ENCODE measurements at regions not wholly inside any gene's neighbourhood (a gene's known extent, or its start where the extent isn't known, plus 50 kb on each side); places are given as distances from the start of the nearest gene placed in this dataset.

- Histone ChIP-seq H3F3A (ENCODE audit: low read depth) (no peaks in the 10 kb centered on the region), H3K4me1 (peaks cover 19% of the 10 kb centered on the region), H3K4me2 (no peak overlapping the region), H3K4me3 (no peak overlapping the region), H3K9me3 (ENCODE audit: low read depth) (no peaks in the 10 kb centered on the region), H4K20me1 (ENCODE audit: low read depth) (no peaks in the 10 kb centered on the region), H3K27ac (peak overlapping the region; percentile 30), H2AFZ (replicated peaks) (peak overlapping the region; percentile 65), H3K27me3 (no peaks in the 10 kb centered on the region), H3K79me2 (ENCODE audit: low read depth) (no peaks in the 10 kb centered on the region), H3K36me3 (no peaks in the 10 kb centered on the region), H3K9ac (no peak overlapping the region)
- Mint-ChIP-seq H3K36me3 (no peaks in the 10 kb centered on the region), H3K27me3 (ENCODE audit: insufficient read depth, low read depth) (no peaks in the 10 kb centered on the region), H3K27ac (no peak overlapping the region), H3K4me3 (no peak overlapping the region), H3K9me3 (peaks cover 3% of the 10 kb centered on the region), H3K4me1 (peaks cover 14% of the 10 kb centered on the region)
- no peak for TF ChIP-seq CTCF (IDR thresholded peaks at IDR 0.05)
- no peak for DNase-seq (ENCODE audit: low spot score)
Measured at GRCh38 chr5:173512637-173513435, 103.6 kb downstream of the BOD1 start.

- Mint-ChIP-seq H3K36me3 (no peaks in the 10 kb centered on the region), H3K27ac (no peak overlapping the region), H3K4me1 (peaks cover 11% of the 10 kb centered on the region), H3K4me3 (no peak overlapping the region), H3K9me3 (peaks cover 3% of the 10 kb centered on the region), H3K27me3 (ENCODE audit: insufficient read depth, low read depth) (peaks cover 2% of the 10 kb centered on the region)
- Histone ChIP-seq H3K9me3 (ENCODE audit: low read depth) (no peaks in the 10 kb centered on the region), H3K4me2 (no peak overlapping the region), H4K20me1 (ENCODE audit: low read depth) (no peaks in the 10 kb centered on the region), H3K27ac (no peak overlapping the region), H3K4me1 (peaks cover 16% of the 10 kb centered on the region), H3K36me3 (no peaks in the 10 kb centered on the region), H2AFZ (replicated peaks) (no peak overlapping the region), H3K27me3 (no peaks in the 10 kb centered on the region), H3F3A (ENCODE audit: low read depth) (no peaks in the 10 kb centered on the region), H3K9ac (no peak overlapping the region), H3K4me3 (no peak overlapping the region), H3K79me2 (ENCODE audit: low read depth) (no peaks in the 10 kb centered on the region)
- TF ChIP-seq EZH2 (IDR thresholded peaks at IDR 0.05) (no peak), EZH2phosphoT487 (IDR thresholded peaks at IDR 0.05) (no peak)
- DNase-seq (ENCODE audit: low spot score) = no peak
Measured at GRCh38 chr5:173509060-173509459, 107.4 kb downstream of the BOD1 start.

GRCh38 chr5:173507171-173507570, 109.3 kb downstream of the BOD1 start:
- no peak for DNase-seq (ENCODE audit: low spot score)

More at GRCh38 chr5:173507171-173507570, 109.3 kb downstream of the BOD1 start:
- Mint-ChIP-seq H3K9me3 (peaks cover 7% of the 10 kb centered on the region), H3K27me3 (ENCODE audit: insufficient read depth, low read depth) (peaks cover 2% of the 10 kb centered on the region), H3K4me1 (no peaks in the 10 kb centered on the region), H3K36me3 (no peaks in the 10 kb centered on the region), H3K27ac (no peak overlapping the region), H3K4me3 (no peak overlapping the region)
- Histone ChIP-seq H3K36me3 (no peaks in the 10 kb centered on the region), H3K79me2 (ENCODE audit: low read depth) (no peaks in the 10 kb centered on the region), H3K9ac (no peak overlapping the region), H3K4me3 (no peak overlapping the region), H3K27ac (no peak overlapping the region), H2AFZ (replicated peaks) (no peak overlapping the region), H4K20me1 (ENCODE audit: low read depth) (no peaks in the 10 kb centered on the region), H3K27me3 (no peaks in the 10 kb centered on the region), H3K9me3 (ENCODE audit: low read depth) (no peaks in the 10 kb centered on the region), H3F3A (ENCODE audit: low read depth) (no peaks in the 10 kb centered on the region), H3K4me1 (peaks cover under 1% of the 10 kb centered on the region), H3K4me2 (no peak overlapping the region)
- TF ChIP-seq EZH2phosphoT487 (IDR thresholded peaks at IDR 0.05) = no peak
- no peak for TF ChIP-seq CTCF (IDR thresholded peaks at IDR 0.05)
- no peak for TF ChIP-seq EZH2 (IDR thresholded peaks at IDR 0.05)

Data from neural progenitor cell (in vitro differentiated cells).